Endothelial cell (in vitro differentiated cells): ENCODE measurements at regions not wholly inside any gene's neighbourhood (a gene's known extent, or its start where the extent isn't known, plus 50 kb on each side); places are given as distances from the start of the nearest gene placed in this dataset.

Experiments used
- DNase-seq: peaks from one replicate; pipeline ENCODE4 v3.0.0; 2021; ENCODE audit warnings: low spot score
- H3K27ac Mint-ChIP-seq: one replicate; pipeline ENCODE4 v1.8.0; 2021; ENCODE audit warnings: mixed read lengths, inconsistent platforms; ENCODE audit not compliant: unreplicated experiment
- H3K27me3 Mint-ChIP-seq: one replicate; pipeline ENCODE4 v1.8.0; 2021; ENCODE audit warnings: mild to moderate bottlenecking, moderate library complexity, mixed read lengths, inconsistent platforms; ENCODE audit not compliant: unreplicated experiment
- H3K36me3 Mint-ChIP-seq: one replicate; pipeline ENCODE4 v1.8.0; 2021; ENCODE audit warnings: mild to moderate bottlenecking, low read depth, mixed read lengths, inconsistent platforms; ENCODE audit not compliant: unreplicated experiment
- H3K4me1 Mint-ChIP-seq: one replicate; pipeline ENCODE4 v1.8.0; 2021; ENCODE audit warnings: mild to moderate bottlenecking, mixed read lengths, inconsistent platforms; ENCODE audit not compliant: unreplicated experiment
- H3K4me3 Mint-ChIP-seq: one replicate; pipeline ENCODE4 v1.8.0; 2021; ENCODE audit warnings: mild to moderate bottlenecking, mixed read lengths, inconsistent platforms; ENCODE audit not compliant: unreplicated experiment
- H3K9me3 Mint-ChIP-seq: one replicate; pipeline ENCODE4 v1.8.0; 2021; ENCODE audit warnings: mixed read lengths, inconsistent platforms; ENCODE audit not compliant: unreplicated experiment
- TF ChIP-seq, protein P1 (sequence below): fragments of 200-600 bp; sonication (generic); IDR thresholded peaks from one replicate; pipeline ENCODE4 v1.5.0; 2021; ENCODE audit warnings: antibody characterized with exemption; ENCODE audit not compliant: unreplicated experiment

DNA sequence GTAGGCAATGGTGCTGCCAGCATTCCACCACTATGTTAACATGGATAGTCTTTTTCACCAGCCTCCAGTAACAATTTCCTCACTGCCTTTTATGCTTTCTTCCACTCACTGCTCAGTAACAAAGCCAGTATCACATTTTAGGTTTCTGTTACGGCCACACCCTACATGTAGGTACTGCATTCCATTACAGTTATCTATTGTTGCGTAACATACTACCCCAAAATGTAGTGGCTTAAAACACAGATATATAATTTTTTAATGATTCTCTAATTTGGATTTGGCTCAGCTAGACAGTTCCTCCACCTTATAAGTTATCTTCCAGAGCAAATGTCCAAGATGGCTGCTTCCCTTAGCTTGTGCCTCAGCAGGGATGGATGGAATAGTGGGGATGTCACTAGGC is 498.7 kb upstream of the ACVR2A start:
- Mint-ChIP-seq H3K27me3 (no peaks in the 10 kb centered on the region), H3K4me3 (no peak overlapping the region), H3K4me1 (no peaks in the 10 kb centered on the region), H3K36me3 (no peaks in the 10 kb centered on the region), H3K9me3 (no peaks in the 10 kb centered on the region), H3K27ac (no peak overlapping the region)
- TF ChIP-seq, protein P1, sequence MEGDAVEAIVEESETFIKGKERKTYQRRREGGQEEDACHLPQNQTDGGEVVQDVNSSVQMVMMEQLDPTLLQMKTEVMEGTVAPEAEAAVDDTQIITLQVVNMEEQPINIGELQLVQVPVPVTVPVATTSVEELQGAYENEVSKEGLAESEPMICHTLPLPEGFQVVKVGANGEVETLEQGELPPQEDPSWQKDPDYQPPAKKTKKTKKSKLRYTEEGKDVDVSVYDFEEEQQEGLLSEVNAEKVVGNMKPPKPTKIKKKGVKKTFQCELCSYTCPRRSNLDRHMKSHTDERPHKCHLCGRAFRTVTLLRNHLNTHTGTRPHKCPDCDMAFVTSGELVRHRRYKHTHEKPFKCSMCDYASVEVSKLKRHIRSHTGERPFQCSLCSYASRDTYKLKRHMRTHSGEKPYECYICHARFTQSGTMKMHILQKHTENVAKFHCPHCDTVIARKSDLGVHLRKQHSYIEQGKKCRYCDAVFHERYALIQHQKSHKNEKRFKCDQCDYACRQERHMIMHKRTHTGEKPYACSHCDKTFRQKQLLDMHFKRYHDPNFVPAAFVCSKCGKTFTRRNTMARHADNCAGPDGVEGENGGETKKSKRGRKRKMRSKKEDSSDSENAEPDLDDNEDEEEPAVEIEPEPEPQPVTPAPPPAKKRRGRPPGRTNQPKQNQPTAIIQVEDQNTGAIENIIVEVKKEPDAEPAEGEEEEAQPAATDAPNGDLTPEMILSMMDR: no peak
- no peak for DNase-seq

DNA sequence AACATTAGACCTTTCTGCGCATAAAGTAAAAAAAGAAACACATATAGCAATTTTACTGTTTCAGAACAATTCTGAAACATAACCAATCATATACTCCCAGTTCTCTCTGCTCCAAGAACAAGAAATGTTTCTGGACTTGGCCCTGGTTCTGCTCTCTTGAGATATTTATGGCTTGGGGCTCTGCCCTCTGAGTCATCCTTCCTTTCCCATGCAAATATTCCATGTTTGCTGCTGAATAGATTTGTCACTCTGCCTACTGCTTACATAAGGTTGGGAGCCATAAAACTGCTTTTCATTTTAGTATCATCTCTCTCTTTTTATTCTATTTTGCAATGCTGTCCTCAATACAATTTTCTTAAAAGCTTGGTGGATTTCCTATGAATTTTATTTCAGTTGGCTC is 499.6 kb upstream of the ACVR2A start:
- Mint-ChIP-seq H3K36me3 (no peaks in the 10 kb centered on the region), H3K4me1 (no peaks in the 10 kb centered on the region), H3K27me3 (no peaks in the 10 kb centered on the region), H3K4me3 (no peak overlapping the region), H3K9me3 (no peaks in the 10 kb centered on the region), H3K27ac (no peak overlapping the region)
- no peak for DNase-seq
- TF ChIP-seq, protein P1: no peak

DNA sequence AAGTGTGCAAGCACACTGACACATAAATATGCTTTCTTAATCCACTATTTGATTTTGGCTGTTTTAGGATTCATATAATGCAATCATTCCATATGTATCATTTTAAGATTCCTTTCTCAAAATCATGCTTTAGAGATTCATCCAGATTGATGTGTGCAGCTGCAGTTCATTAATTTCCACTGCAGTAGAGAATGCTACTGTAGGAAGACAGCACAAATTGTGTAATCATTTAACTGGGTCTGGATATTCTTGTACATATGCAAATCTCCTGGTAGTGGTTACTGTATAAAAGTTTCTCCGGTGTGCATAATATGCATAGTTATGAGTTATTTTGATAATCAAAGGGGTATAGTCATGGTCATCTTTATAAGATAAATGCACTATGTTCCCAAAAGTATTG is 502.5 kb upstream of the ACVR2A start:
- TF ChIP-seq, protein P1: no peak
- H3K27me3 Mint-ChIP-seq: no peaks in the 10 kb centered on the region
- H3K4me1 Mint-ChIP-seq: no peaks in the 10 kb centered on the region
- H3K4me3 Mint-ChIP-seq: no peak overlapping the region
- no peak for DNase-seq
- no peaks in the 10 kb centered on the region for H3K36me3 Mint-ChIP-seq
- no peak overlapping the region for H3K27ac Mint-ChIP-seq
- H3K9me3 Mint-ChIP-seq: no peaks in the 10 kb centered on the region

DNA sequence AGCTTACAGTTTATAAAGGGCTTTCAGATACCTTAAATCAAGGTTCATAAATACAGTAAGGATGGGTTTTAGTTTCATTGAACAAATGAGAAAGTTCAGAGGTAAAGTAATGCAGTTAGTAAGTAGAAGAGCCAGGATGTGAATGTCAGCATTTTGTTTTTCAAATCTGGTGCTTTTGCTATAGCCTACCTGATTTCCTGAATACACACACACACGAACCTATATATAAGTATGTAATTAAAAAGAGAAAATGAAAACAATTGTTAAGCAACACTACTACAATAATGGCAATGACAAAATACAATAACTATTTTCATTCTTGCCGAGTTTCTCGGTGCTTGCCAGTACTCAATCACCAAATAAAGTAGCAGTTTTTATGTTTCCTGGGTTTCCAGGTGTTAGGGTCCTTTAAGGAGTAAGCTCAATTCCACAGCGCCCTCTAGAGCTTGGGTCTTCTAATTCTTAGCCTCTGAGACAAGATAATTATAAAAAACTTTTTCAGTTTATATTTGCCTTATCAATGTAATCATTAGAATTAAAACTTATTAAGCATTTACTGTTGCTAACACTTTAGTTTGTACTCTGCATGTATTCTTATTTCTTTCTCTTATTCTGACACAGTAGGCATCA is 512.9 kb upstream of the ACVR2A start:
- TF ChIP-seq, protein P1: peak; percentile 61

DNA sequence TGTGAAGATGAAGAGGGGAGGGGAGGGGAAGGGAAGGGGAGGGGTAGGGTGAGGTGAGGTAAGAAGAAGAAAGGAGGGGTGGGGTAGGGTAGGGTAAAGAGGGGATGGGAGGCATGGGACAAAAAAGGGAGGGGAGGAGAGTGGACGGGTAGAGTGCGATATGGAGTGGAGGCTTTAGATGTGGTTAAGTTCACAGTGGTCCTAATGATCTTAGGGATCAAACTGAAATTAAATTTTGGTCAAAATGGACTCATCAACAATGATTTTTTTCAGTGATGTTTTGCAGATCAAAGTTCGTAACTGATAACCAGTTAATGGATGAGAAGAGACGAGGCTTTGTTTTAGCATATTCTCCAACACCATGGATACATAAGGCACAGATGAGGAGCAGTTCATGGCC is 513.9 kb upstream of the ACVR2A start:
- Mint-ChIP-seq H3K4me3 (no peak overlapping the region), H3K36me3 (no peaks in the 10 kb centered on the region), H3K27me3 (no peaks in the 10 kb centered on the region), H3K27ac (no peak overlapping the region), H3K4me1 (no peaks in the 10 kb centered on the region), H3K9me3 (no peaks in the 10 kb centered on the region)
- no peak for DNase-seq
- TF ChIP-seq, protein P1: no peak

More for the DNA sequence above, 512.9 kb upstream of the ACVR2A start:
- DNase-seq: peak; percentile 53
- Mint-ChIP-seq H3K9me3 (no peaks in the 10 kb centered on the region), H3K27me3 (no peaks in the 10 kb centered on the region), H3K4me1 (no peaks in the 10 kb centered on the region), H3K27ac (no peak overlapping the region), H3K4me3 (no peak overlapping the region), H3K36me3 (no peaks in the 10 kb centered on the region)
